AG04450 (cell line): ENCODE measurements at regions not wholly inside any gene's neighbourhood (a gene's known extent, or its start where the extent isn't known, plus 50 kb on each side); places are given as distances from the start of the nearest gene placed in this dataset.
"Not testable (repeated sequence)": the region's sequence is repeated elsewhere in the genome, so short reads cannot be mapped to it uniquely, and the experiment has no call there.

Source experiments
- CTCF ChIA-PET: fragments of 300-600, 350-600 bp; formaldehyde crosslinking; extraction: SDS; loops from one replicate; lab custom pipeline; 2022; ENCODE audit warnings: antibody characterized with exemption, inconsistent platforms; lab: Charles Lee
- POLR2A ChIA-PET: fragments of 350-600 bp; formaldehyde crosslinking; extraction: SDS; loops from one replicate; lab custom pipeline; 2021; ENCODE audit warnings: antibody characterized with exemption, inconsistent platforms; lab: Yijun Ruan, JAX
- DNase-seq: peaks from one replicate; pipeline ENCODE4 v3.0.0-alpha.2; 2011; ENCODE audit warnings: low read depth, low spot score
- H3K27ac ChIP-seq: one replicate; pipeline ENCODE4 v1.5.1; 2012; ENCODE audit warnings: low read depth, low read length, control low read depth
- H3K27me3 ChIP-seq: one replicate; pipeline ENCODE4 v1.6.0; 2012; ENCODE audit warnings: low read length; ENCODE audit not compliant: control insufficient read depth, insufficient read depth
- H3K4me3 ChIP-seq: 2 replicates; pipeline ENCODE4 v1.5.1; 2011; ENCODE audit warnings: mild to moderate bottlenecking, low read depth, low read length, control low read depth
- H3K9me3 ChIP-seq: 2 replicates; pipeline ENCODE4 v1.5.1; 2012; ENCODE audit warnings: low read length; ENCODE audit not compliant: control insufficient read depth, insufficient read depth
- CTCF ChIP-seq: IDR thresholded peaks from 2 replicates; pipeline ENCODE4 v1.5.1; 2011; ENCODE audit warnings: low read depth, low read length, control low read depth, inconsistent platforms

DNA sequence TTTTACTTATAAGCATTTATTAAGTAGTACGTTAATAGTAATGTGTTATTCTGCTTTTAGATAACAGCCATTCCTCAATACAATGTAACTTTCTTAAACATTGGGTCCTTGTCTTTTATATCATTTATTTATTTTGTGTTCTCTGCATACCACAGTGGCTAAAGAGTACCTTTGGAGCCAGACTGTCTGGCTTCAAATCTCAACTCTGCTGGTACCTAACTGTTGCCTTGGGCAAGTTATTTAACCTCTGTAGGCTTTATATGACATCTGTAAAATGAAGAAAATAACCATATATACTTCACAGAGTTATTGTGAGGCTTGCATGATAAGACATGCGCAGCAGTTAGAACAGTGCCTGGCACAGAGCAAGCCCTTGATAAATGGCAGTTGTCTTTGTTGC, 397.6 kb downstream of the MDFIC start:
- TF ChIP-seq CTCF = no peak
- H3K27me3 ChIP-seq = no peaks in the 10 kb centered on the region
- POLR2A ChIA-PET = no interaction called here
- H3K4me3 ChIP-seq = no peak overlapping the region
- H3K9me3 ChIP-seq = no peaks in the 10 kb centered on the region
- CTCF ChIA-PET = no interaction called here
- DNase-seq = no peak
- no peak overlapping the region for H3K27ac ChIP-seq

- DNase-seq, CTCF ChIA-PET, H3K9me3 ChIP-seq, H3K27me3 ChIP-seq, POLR2A ChIA-PET, H3K27ac ChIP-seq, H3K4me3 ChIP-seq: not testable (repeated sequence)
Observed at GRCh38 chr7:115310316-115310715, 388.4 kb downstream of the MDFIC start.

DNA sequence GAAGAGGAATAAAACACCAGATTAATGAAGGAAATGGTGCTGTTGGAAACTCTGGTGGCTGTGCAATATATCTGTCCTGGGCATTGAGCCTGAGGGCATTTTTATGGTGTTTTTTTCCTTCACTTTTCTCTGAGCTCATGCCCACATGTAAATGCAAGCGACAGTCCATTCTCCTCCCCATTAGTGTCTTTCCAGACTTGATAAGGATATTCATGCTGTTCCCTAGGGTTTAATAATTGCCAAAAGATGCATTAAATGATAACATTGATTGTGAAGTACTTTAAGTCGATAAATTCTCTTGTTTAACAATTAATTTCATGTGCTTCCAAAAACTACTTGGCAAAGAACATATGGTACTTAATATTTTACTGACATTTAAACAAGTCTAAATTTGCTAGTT, 384.7 kb downstream of the MDFIC start:
- DNase-seq = no peak
- no peak overlapping the region for H3K27ac ChIP-seq
- CTCF ChIA-PET = interaction anchor here (1.0 to 1.8 kb wide), 2 partner anchors 441 to 545 kb away, joined by 3 to 4 read pairs; no protein-coding TSS in a partner anchor
- H3K9me3 ChIP-seq = no peaks in the 10 kb centered on the region
- no peak overlapping the region for H3K4me3 ChIP-seq
- TF ChIP-seq CTCF = no peak
- no peaks in the 10 kb centered on the region for H3K27me3 ChIP-seq
- POLR2A ChIA-PET = no interaction called here

DNA sequence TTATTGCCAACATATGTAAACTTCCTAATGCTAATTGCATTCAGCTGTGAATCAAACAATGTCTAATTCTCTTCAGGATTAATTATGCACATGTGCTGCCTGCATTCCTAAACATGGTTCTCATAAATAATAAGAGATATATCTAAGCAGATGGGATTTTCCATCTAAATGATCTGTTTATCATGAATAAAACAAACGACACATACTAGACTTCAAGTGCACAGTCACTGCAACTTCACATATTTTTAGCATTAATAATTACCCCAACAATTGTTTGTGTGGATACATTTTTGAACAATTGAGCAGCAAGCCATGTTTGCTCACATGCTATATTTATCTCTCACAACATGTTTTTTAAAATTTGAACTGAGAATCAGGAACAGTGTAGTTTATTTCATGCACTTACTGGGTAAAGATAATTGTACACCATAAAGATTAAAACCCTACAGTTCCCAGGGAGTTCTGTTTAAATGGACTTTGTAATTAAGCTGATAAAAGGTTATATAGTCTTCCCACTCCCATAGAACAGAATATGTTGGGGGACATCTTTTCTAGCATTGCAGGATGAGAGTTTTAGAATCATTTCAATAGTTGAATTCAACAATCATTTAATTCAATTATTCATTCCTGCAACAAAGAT, 378.5 kb downstream of the MDFIC start:
- Histone ChIP-seq H3K27me3 (no peaks in the 10 kb centered on the region), H3K9me3 (no peaks in the 10 kb centered on the region), H3K4me3 (no peak overlapping the region), H3K27ac (no peak overlapping the region)
- DNase-seq = peak; percentile 18
- POLR2A ChIA-PET = no interaction called here
- CTCF ChIA-PET = interaction anchor here (0.9 to 1.1 kb wide), 2 partner anchors 19 to 435 kb away, joined by 3 read pairs; no protein-coding TSS in a partner anchor
- TF ChIP-seq CTCF = no peak

- Histone ChIP-seq H3K27ac (no peak overlapping the region), H3K4me3 (no peak overlapping the region)
Observed at GRCh38 chr7:115299397-115300037, 377.6 kb downstream of the MDFIC start.

More at GRCh38 chr7:115299397-115300037, 377.6 kb downstream of the MDFIC start:
- Histone ChIP-seq H3K27me3 (no peaks in the 10 kb centered on the region), H3K9me3 (no peaks in the 10 kb centered on the region)
- CTCF ChIA-PET = interaction anchor here (1.1 kb wide), 1 partner anchor 18 kb away, joined by 3 read pairs; no protein-coding TSS in a partner anchor
- POLR2A ChIA-PET = no interaction called here
- TF ChIP-seq CTCF = no peak
- DNase-seq = no peak
